ENCODE measurements at regions not wholly inside any gene's neighbourhood (a gene's known extent, or its start where the extent isn't known, plus 50 kb on each side); places are given as distances from the start of the nearest gene placed in this dataset.

DNA sequence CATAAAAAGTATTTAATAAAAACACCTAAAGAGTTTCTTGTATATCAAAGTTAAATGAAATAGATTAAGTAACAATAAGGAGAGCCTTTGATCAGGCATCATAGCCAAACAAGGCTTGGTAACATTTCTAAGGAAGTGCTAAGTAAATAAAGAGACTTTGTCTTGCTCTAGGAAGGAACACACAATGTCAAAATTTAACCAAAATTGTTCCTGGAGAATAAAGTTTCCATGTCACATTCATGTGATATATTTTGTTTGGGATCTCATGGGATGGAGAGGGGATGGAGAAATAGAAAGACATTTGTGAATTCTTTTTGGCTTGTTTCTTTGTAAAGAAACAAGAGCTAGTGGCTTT is 201.9 kb upstream of the DTNBP1 start:
- Mint-ChIP-seq H3K4me1 (no peaks in the 10 kb centered on the region), H3K27me3 (ENCODE audit: low read depth in 2 of 2) (peaks cover 7 to 12% of the 10 kb centered on the region in 2 donors)

DNA sequence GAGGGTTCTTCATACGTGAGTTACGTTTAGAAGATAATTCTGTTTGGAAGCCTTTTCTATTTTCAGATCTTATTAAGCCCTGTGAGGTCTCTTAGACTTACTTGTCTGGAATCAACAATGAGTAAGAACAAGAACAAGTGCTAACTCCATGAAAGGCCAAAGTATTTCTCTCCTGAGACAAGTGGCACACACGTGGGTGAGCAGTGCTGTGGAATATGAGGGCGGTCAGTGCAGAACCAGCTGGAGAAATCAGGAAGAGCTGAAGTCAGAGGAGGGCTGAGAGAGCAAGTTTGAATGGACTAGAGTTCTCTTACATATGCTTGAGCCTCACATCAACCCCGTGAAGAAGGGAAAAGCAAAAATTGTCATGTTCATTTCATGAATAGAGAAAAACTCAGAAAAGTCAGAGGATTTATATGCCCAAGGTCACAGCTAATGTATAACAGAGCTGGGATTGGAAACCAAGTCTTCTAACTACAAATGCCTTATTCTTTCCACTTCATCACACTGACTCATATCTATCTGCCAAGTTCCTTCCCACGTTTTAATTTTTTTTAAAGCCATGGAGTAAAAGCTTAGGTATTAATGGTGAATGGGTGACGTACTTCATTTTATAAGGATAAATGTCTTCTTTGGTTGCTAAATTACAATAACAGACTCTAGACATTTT is 201.3 kb upstream of the DTNBP1 start:
- intact Hi-C loops (cut with micrococcal nuclease) = no loop called here
- DNase-seq (no peak), ATAC-seq (no peak)
- H3K36me3 ChIP-seq (ENCODE audit: control insufficient read depth, insufficient read depth, low read length) = no peaks in the 10 kb centered on the region
- 78% methylated on average over 5 of the region's 7 CpGs for WGBS (ENCODE audit: insufficient coverage)
- no peak overlapping the region for H3K4me3 ChIP-seq (ENCODE audit: low read length)
- no peaks in the 10 kb centered on the region for H3K27me3 ChIP-seq (ENCODE audit: control insufficient read depth, insufficient read depth, low read length)
- H3K4me1 Mint-ChIP-seq = no peaks in the 10 kb centered on the region
- H3K9me3 ChIP-seq (ENCODE audit: control insufficient read depth, insufficient read depth, low read length) = no peaks in the 10 kb centered on the region
- TF ChIP-seq, protein P1, sequence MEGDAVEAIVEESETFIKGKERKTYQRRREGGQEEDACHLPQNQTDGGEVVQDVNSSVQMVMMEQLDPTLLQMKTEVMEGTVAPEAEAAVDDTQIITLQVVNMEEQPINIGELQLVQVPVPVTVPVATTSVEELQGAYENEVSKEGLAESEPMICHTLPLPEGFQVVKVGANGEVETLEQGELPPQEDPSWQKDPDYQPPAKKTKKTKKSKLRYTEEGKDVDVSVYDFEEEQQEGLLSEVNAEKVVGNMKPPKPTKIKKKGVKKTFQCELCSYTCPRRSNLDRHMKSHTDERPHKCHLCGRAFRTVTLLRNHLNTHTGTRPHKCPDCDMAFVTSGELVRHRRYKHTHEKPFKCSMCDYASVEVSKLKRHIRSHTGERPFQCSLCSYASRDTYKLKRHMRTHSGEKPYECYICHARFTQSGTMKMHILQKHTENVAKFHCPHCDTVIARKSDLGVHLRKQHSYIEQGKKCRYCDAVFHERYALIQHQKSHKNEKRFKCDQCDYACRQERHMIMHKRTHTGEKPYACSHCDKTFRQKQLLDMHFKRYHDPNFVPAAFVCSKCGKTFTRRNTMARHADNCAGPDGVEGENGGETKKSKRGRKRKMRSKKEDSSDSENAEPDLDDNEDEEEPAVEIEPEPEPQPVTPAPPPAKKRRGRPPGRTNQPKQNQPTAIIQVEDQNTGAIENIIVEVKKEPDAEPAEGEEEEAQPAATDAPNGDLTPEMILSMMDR (IDR thresholded peaks at IDR 0.05) = no peak
- H3K4me3 Mint-ChIP-seq = no peak overlapping the region
- H3K9me3 Mint-ChIP-seq = no peaks in the 10 kb centered on the region
- H3K27ac ChIP-seq (ENCODE audit: low read length) = no peak overlapping the region
- H3K4me1 ChIP-seq (ENCODE audit: control insufficient read depth, insufficient read depth, low read length) = no peaks in the 10 kb centered on the region
- no peak overlapping the region for H3K27ac Mint-ChIP-seq
- H3K27me3 Mint-ChIP-seq (ENCODE audit: low read depth in 2 of 2) = peaks cover 7 to 12% of the 10 kb centered on the region in 2 donors
- H3K36me3 Mint-ChIP-seq = peaks cover 6% of the 10 kb centered on the region

More for the DNA sequence above, 201.9 kb upstream of the DTNBP1 start:
- DNase-seq (no peak), ATAC-seq (no peak)
- H3K4me1 ChIP-seq (ENCODE audit: control insufficient read depth, insufficient read depth, low read length) = no peaks in the 10 kb centered on the region
- H3K4me3 Mint-ChIP-seq = no peak overlapping the region
- H3K27ac ChIP-seq (ENCODE audit: low read length) = no peak overlapping the region
- no peaks in the 10 kb centered on the region for H3K36me3 ChIP-seq (ENCODE audit: control insufficient read depth, insufficient read depth, low read length)
- H3K4me3 ChIP-seq (ENCODE audit: low read length) = no peak overlapping the region
- H3K9me3 ChIP-seq (ENCODE audit: control insufficient read depth, insufficient read depth, low read length) = no peaks in the 10 kb centered on the region
- H3K9me3 Mint-ChIP-seq = no peaks in the 10 kb centered on the region
- H3K36me3 Mint-ChIP-seq = peaks cover 6% of the 10 kb centered on the region
- TF ChIP-seq, protein P1 (IDR thresholded peaks at IDR 0.05) = no peak
- H3K27me3 ChIP-seq (ENCODE audit: control insufficient read depth, insufficient read depth, low read length) = no peaks in the 10 kb centered on the region
- no peak overlapping the region for H3K27ac Mint-ChIP-seq
- intact Hi-C loops (cut with micrococcal nuclease) = no loop called here

DNA sequence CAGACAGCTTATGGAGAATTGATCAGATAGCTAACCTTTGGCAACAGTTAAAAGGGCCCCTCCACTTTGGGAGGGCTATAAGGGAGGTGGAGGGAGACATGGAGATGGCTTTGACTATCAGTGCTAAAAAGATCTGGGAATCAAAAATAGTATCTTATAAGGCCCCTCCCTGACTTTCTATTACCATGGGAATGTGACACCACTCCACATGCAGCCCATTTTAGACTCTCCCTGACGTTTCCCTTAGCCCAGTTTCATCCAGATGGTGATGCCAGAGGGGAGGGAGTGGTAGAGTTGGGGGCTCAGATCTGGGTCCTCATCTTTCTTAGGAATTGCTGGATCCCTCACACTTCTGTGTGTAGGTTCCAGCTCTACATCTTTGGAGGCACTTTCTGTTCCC is 200.0 kb upstream of the DTNBP1 start:
- TF ChIP-seq, protein P1 (IDR thresholded peaks at IDR 0.05) = no peak
- H3K4me3 ChIP-seq (ENCODE audit: low read length) = no peak overlapping the region
- no peak overlapping the region for H3K27ac ChIP-seq (ENCODE audit: low read length)
- H3K27me3 Mint-ChIP-seq (ENCODE audit: low read depth in 2 of 2) = peaks cover 5 to 12% of the 10 kb centered on the region in 2 donors
- ATAC-seq (no peak), DNase-seq (no peak)
- H3K36me3 ChIP-seq (ENCODE audit: control insufficient read depth, insufficient read depth, low read length) = no peaks in the 10 kb centered on the region
- H3K4me1 ChIP-seq (ENCODE audit: control insufficient read depth, insufficient read depth, low read length) = no peaks in the 10 kb centered on the region
- H3K27me3 ChIP-seq (ENCODE audit: control insufficient read depth, insufficient read depth, low read length) = no peaks in the 10 kb centered on the region
- no CpG with 5 or more reads among the region's 1 CpG for WGBS (ENCODE audit: insufficient coverage)
- intact Hi-C loops (cut with micrococcal nuclease) = no loop called here
- no peaks in the 10 kb centered on the region for H3K4me1 Mint-ChIP-seq
- H3K9me3 Mint-ChIP-seq = no peaks in the 10 kb centered on the region
- H3K4me3 Mint-ChIP-seq = no peak overlapping the region
- no peak overlapping the region for H3K27ac Mint-ChIP-seq
- peaks cover 6% of the 10 kb centered on the region for H3K36me3 Mint-ChIP-seq
- no peaks in the 10 kb centered on the region for H3K9me3 ChIP-seq (ENCODE audit: control insufficient read depth, insufficient read depth, low read length)

DNA sequence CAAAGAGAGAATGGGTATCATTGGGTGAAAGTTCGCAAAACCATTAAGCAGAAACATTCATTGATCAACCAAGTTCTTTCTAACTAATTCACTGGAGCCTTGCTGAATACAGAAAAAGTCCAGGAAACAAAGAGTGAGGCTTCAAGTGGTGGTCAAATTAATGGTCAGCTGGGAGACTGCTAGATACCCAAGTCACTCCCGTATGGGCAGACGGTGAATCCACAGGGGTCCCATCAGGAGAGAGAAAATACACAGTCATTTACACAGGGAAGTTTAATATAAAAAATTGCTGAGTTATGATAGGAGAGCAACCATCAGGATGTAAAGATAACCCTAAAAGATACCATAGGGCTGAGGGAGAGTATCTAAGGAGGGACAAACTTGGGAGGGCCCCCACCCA is 198.7 kb upstream of the DTNBP1 start:
- Histone ChIP-seq H3K4me1 (ENCODE audit: control insufficient read depth, insufficient read depth, low read length) (no peaks in the 10 kb centered on the region), H3K27ac (ENCODE audit: low read length) (no peak overlapping the region), H3K9me3 (ENCODE audit: control insufficient read depth, insufficient read depth, low read length) (no peaks in the 10 kb centered on the region), H3K36me3 (ENCODE audit: control insufficient read depth, insufficient read depth, low read length) (no peaks in the 10 kb centered on the region), H3K27me3 (ENCODE audit: control insufficient read depth, insufficient read depth, low read length) (no peaks in the 10 kb centered on the region), H3K4me3 (ENCODE audit: low read length) (no peak overlapping the region)
- ATAC-seq (no peak), DNase-seq (no peak)
- no peak overlapping the region for H3K27ac Mint-ChIP-seq
- H3K9me3 Mint-ChIP-seq = no peaks in the 10 kb centered on the region
- peaks cover 6% of the 10 kb centered on the region for H3K36me3 Mint-ChIP-seq
- H3K4me1 Mint-ChIP-seq = no peaks in the 10 kb centered on the region
- H3K4me3 Mint-ChIP-seq = no peak overlapping the region
- intact Hi-C loops (cut with micrococcal nuclease) = no loop called here
- TF ChIP-seq, protein P1 (IDR thresholded peaks at IDR 0.05) = no peak
- H3K27me3 Mint-ChIP-seq (ENCODE audit: low read depth in 2 of 2) = peaks cover 5 to 12% of the 10 kb centered on the region in 2 donors
- whole genome bisulfite sequencing (ENCODE audit: insufficient coverage) = 100% methylated on average over 2 of the region's 3 CpGs
